Coronary artery (tissue), 2 donors: ENCODE measurements at regions not wholly inside any gene's neighbourhood (a gene's known extent, or its start where the extent isn't known, plus 50 kb on each side); places are given as distances from the start of the nearest gene placed in this dataset.

Experiments used
- DNase-seq: peaks from one replicate; pipeline ENCODE4 v3.0.0-alpha.2; 2017; ENCODE audit warnings: low spot score
- H3K27ac ChIP-seq, 2 donors: fragments of 200-600 bp; sonication (generic); one replicate each; pipeline ENCODE4 v1.5.1; 2016 to 2019
- H3K4me3 ChIP-seq: fragments of 200-600 bp; sonication (generic); 2 replicates; pipeline ENCODE4 v1.5.1; 2016; ENCODE audit warnings: mild to moderate bottlenecking, moderate library complexity
- CTCF ChIP-seq: fragments of 200-600 bp; sonication (generic); IDR thresholded peaks from one replicate; pipeline ENCODE4 v1.5.1; 2019; ENCODE audit warnings: antibody characterized with exemption

- Histone ChIP-seq H3K27ac (no peak overlapping the region), H3K4me3 (no peak overlapping the region)
- DNase-seq: no peak
- TF ChIP-seq CTCF: no peak
Measured at GRCh38 chr1:81619156-81619555, 181.6 kb upstream of the ADGRL2 start.

GRCh38 chr1:81618376-81618775, 182.4 kb upstream of the ADGRL2 start:
- TF ChIP-seq CTCF: no peak
- H3K27ac ChIP-seq: no peak overlapping the region
- no peak overlapping the region for H3K4me3 ChIP-seq
- DNase-seq: no peak

GRCh38 chr1:81617308-81617967, 183.3 kb upstream of the ADGRL2 start:
- Histone ChIP-seq H3K27ac (no peak overlapping the region), H3K4me3 (no peak overlapping the region)
- DNase-seq: no peak
- no peak for TF ChIP-seq CTCF

GRCh38 chr1:81613803-81614202, 186.9 kb upstream of the ADGRL2 start:
- DNase-seq: no peak
- TF ChIP-seq CTCF: no peak

GRCh38 chr1:81607924-81608323, 192.8 kb upstream of the ADGRL2 start:
- H3K4me3 ChIP-seq: no peak overlapping the region
- no peak for DNase-seq
- TF ChIP-seq CTCF: no peak

More at GRCh38 chr1:81613803-81614202, 186.9 kb upstream of the ADGRL2 start:
- Histone ChIP-seq H3K4me3 (no peak overlapping the region), H3K27ac (no peak overlapping the region)

GRCh38 chr1:81607086-81607485, 193.6 kb upstream of the ADGRL2 start:
- no peak overlapping the region for H3K27ac ChIP-seq
- no peak for TF ChIP-seq CTCF
- no peak for DNase-seq
- H3K4me3 ChIP-seq: no peak overlapping the region

More at GRCh38 chr1:81607924-81608323, 192.8 kb upstream of the ADGRL2 start:
- H3K27ac ChIP-seq: no peak overlapping the region

- Histone ChIP-seq H3K27ac (no peak overlapping the region), H3K4me3 (no peak overlapping the region)
- no peak for TF ChIP-seq CTCF
- DNase-seq: no peak
Measured at GRCh38 chr1:81606656-81607055, 194.1 kb upstream of the ADGRL2 start.
